ENCODE measurements at regions not wholly inside any gene's neighbourhood (a gene's known extent, or its start where the extent isn't known, plus 50 kb on each side); places are given as distances from the start of the nearest gene placed in this dataset.
A peak's percentile ranks its signal among the peaks of the same experiment; 100 is the strongest.

DNA sequence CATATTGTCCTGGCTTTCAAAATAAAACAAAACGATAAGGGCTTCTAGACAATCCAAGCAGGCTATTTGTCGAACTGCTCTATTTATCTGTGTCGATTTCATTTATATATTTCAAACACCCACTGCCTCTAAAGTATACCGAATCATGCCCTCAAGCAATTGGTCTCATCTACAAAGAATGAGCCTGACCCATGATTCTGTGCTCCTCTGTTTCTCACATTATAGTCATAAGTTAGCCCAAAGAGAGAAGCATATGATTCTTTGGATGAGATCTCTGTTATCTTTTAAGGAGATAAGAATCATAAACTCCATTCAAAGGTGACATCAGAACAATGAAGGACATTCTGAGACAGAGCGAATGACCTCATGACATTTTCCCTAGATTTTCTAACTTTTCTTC is 191.1 kb downstream of the MAP2K6 start:
- Histone ChIP-seq H3K79me2 (replicated peaks; ENCODE audit: insufficient read depth, low read length) (no peaks in the 10 kb centered on the region), H3K36me3 (ENCODE audit: insufficient read depth, low read length) (no peaks in the 10 kb centered on the region), H3F3A (ENCODE audit: insufficient read depth, low read length, poor library complexity, severe bottlenecking) (no peaks in the 10 kb centered on the region), H3K4me2 (ENCODE audit: low read length) (no peak overlapping the region), H2AFZ (ENCODE audit: low read depth, low read length) (no peak overlapping the region), H3K27ac (ENCODE audit: low read length) (no peak overlapping the region), H3K9me3 (ENCODE audit: low read length) (no peaks in the 10 kb centered on the region), H3K27me3 (ENCODE audit: insufficient read depth, low read depth, low read length) (no peaks in the 10 kb centered on the region), H4K20me1 (ENCODE audit: insufficient read depth) (no peaks in the 10 kb centered on the region), H3K9ac (ENCODE audit: low read length) (no peak overlapping the region), H3K4me3 (ENCODE audit: low read length) (no peak overlapping the region), H3K9me2 (ENCODE audit: insufficient read depth, low read length) (no peaks in the 10 kb centered on the region)
- TF ChIP-seq EZH2 (IDR thresholded peaks at IDR 0.05; ENCODE audit: borderline replicate concordance, insufficient read depth, low read length, poor library complexity, severe bottlenecking): no peak
- TF ChIP-seq SMC3 (conservative IDR thresholded peaks at IDR 0.05; ENCODE audit: poor library complexity): no peak
- no peak for TF ChIP-seq MXI1 (conservative IDR thresholded peaks at IDR 0.05; ENCODE audit: poor library complexity, severe bottlenecking)
- TF ChIP-seq, protein P1, sequence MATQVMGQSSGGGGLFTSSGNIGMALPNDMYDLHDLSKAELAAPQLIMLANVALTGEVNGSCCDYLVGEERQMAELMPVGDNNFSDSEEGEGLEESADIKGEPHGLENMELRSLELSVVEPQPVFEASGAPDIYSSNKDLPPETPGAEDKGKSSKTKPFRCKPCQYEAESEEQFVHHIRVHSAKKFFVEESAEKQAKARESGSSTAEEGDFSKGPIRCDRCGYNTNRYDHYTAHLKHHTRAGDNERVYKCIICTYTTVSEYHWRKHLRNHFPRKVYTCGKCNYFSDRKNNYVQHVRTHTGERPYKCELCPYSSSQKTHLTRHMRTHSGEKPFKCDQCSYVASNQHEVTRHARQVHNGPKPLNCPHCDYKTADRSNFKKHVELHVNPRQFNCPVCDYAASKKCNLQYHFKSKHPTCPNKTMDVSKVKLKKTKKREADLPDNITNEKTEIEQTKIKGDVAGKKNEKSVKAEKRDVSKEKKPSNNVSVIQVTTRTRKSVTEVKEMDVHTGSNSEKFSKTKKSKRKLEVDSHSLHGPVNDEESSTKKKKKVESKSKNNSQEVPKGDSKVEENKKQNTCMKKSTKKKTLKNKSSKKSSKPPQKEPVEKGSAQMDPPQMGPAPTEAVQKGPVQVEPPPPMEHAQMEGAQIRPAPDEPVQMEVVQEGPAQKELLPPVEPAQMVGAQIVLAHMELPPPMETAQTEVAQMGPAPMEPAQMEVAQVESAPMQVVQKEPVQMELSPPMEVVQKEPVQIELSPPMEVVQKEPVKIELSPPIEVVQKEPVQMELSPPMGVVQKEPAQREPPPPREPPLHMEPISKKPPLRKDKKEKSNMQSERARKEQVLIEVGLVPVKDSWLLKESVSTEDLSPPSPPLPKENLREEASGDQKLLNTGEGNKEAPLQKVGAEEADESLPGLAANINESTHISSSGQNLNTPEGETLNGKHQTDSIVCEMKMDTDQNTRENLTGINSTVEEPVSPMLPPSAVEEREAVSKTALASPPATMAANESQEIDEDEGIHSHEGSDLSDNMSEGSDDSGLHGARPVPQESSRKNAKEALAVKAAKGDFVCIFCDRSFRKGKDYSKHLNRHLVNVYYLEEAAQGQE (IDR thresholded peaks at IDR 0.05; ENCODE audit: borderline replicate concordance): no peak
- TF ChIP-seq POLR2AphosphoS5 (IDR thresholded peaks at IDR 0.05): no peak
- no peak for TF ChIP-seq TAF1 (IDR thresholded peaks at IDR 0.05; ENCODE audit: low read depth)
- TF ChIP-seq EP300 (conservative IDR thresholded peaks at IDR 0.05; ENCODE audit: poor library complexity, severe bottlenecking): no peak
- no peak for TF ChIP-seq RAD21 (conservative IDR thresholded peaks at IDR 0.05)
- TF ChIP-seq, protein P2, sequence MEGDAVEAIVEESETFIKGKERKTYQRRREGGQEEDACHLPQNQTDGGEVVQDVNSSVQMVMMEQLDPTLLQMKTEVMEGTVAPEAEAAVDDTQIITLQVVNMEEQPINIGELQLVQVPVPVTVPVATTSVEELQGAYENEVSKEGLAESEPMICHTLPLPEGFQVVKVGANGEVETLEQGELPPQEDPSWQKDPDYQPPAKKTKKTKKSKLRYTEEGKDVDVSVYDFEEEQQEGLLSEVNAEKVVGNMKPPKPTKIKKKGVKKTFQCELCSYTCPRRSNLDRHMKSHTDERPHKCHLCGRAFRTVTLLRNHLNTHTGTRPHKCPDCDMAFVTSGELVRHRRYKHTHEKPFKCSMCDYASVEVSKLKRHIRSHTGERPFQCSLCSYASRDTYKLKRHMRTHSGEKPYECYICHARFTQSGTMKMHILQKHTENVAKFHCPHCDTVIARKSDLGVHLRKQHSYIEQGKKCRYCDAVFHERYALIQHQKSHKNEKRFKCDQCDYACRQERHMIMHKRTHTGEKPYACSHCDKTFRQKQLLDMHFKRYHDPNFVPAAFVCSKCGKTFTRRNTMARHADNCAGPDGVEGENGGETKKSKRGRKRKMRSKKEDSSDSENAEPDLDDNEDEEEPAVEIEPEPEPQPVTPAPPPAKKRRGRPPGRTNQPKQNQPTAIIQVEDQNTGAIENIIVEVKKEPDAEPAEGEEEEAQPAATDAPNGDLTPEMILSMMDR (IDR thresholded peaks at IDR 0.05; ENCODE audit: poor library complexity, severe bottlenecking): no peak

DNA sequence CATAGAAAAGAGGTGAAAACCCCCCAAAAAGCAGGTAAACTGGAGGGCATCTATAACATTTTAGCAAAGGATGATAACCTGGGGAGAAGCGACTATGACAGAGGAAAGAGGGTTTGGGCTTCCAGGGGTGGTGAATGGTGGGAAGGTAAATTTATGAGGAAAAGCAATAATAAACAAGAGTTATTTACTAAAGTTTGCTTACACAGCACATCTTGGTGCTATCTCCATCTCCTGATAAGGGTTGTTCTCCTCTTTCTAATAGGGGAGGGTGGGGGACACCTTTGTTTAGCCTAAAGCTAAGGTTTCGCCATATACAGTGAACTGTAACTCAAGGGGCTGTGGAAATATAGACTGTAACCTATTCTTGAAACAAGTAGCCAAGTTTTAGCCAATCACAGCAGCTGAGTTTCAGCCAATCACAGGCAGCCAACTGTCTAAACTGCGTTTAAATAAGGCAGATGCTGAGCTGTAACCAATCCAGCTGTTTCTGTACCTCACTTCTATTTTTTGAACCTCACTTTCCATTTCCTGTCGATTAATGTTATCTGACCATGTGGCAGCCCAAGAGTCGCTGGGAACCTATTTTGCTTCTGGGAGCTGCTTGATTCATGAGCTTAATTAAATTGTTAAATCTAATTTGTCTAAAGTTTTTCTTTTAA is 191.8 kb downstream of the MAP2K6 start:
- Histone ChIP-seq H3K9me2 (ENCODE audit: insufficient read depth, low read length) (no peaks in the 10 kb centered on the region), H3K9ac (ENCODE audit: low read length) (peak overlapping the region; percentile 2), H3K9me3 (ENCODE audit: low read length) (no peaks in the 10 kb centered on the region), H3K27me3 (ENCODE audit: insufficient read depth, low read depth, low read length) (no peaks in the 10 kb centered on the region), H3F3A (ENCODE audit: insufficient read depth, low read length, poor library complexity, severe bottlenecking) (no peaks in the 10 kb centered on the region), H3K27ac (ENCODE audit: low read length) (peak overlapping the region; percentile 64), H4K20me1 (ENCODE audit: insufficient read depth) (no peaks in the 10 kb centered on the region), H3K4me3 (ENCODE audit: low read length) (no peak overlapping the region), H3K79me2 (replicated peaks; ENCODE audit: insufficient read depth, low read length) (no peaks in the 10 kb centered on the region), H2AFZ (ENCODE audit: low read depth, low read length) (no peak overlapping the region), H3K4me2 (ENCODE audit: low read length) (no peak overlapping the region), H3K36me3 (ENCODE audit: insufficient read depth, low read length) (no peaks in the 10 kb centered on the region)
- TF ChIP-seq EP300 (conservative IDR thresholded peaks at IDR 0.05; ENCODE audit: poor library complexity, severe bottlenecking) (no peak), TAF1 (IDR thresholded peaks at IDR 0.05; ENCODE audit: low read depth) (no peak)
- TF ChIP-seq, protein P1 (IDR thresholded peaks at IDR 0.05; ENCODE audit: borderline replicate concordance): no peak
- TF ChIP-seq, protein P2 (IDR thresholded peaks at IDR 0.05; ENCODE audit: poor library complexity, severe bottlenecking): no peak
